ENCODE measurements at regions not wholly inside any gene's neighbourhood (a gene's known extent, or its start where the extent isn't known, plus 50 kb on each side); places are given as distances from the start of the nearest gene placed in this dataset.

DNA sequence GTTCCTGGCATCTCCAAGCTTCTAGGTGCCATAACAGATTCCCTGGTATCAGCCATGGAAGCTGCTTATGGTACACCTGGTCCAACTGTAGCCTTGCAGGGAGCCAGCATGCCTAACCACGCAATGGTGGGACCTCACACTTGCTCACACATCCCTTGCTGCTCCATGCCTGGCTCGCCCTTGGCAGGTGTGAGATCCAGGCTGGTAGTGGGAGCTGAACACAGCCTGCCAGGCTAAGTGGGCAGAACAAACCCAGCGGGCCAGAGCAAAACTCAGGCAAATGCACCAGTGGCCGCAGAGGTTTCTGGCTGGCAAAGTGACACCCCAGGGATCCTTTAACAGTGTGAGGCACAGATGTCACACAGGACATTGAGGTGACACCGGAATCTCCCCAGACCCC lies 185.8 kb downstream of the NDUFA10 start (continued):
- TF ChIP-seq, protein P1, sequence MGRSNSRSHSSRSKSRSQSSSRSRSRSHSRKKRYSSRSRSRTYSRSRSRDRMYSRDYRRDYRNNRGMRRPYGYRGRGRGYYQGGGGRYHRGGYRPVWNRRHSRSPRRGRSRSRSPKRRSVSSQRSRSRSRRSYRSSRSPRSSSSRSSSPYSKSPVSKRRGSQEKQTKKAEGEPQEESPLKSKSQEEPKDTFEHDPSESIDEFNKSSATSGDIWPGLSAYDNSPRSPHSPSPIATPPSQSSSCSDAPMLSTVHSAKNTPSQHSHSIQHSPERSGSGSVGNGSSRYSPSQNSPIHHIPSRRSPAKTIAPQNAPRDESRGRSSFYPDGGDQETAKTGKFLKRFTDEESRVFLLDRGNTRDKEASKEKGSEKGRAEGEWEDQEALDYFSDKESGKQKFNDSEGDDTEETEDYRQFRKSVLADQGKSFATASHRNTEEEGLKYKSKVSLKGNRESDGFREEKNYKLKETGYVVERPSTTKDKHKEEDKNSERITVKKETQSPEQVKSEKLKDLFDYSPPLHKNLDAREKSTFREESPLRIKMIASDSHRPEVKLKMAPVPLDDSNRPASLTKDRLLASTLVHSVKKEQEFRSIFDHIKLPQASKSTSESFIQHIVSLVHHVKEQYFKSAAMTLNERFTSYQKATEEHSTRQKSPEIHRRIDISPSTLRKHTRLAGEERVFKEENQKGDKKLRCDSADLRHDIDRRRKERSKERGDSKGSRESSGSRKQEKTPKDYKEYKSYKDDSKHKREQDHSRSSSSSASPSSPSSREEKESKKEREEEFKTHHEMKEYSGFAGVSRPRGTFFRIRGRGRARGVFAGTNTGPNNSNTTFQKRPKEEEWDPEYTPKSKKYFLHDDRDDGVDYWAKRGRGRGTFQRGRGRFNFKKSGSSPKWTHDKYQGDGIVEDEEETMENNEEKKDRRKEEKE (IDR thresholded peaks at IDR 0.05): no peak
- no peak for TF ChIP-seq USF2 (IDR thresholded peaks at IDR 0.05; ENCODE audit: borderline replicate concordance, low read depth, low read length)
- no peak for TF ChIP-seq NBN (IDR thresholded peaks at IDR 0.05)
- TF ChIP-seq, protein P2, sequence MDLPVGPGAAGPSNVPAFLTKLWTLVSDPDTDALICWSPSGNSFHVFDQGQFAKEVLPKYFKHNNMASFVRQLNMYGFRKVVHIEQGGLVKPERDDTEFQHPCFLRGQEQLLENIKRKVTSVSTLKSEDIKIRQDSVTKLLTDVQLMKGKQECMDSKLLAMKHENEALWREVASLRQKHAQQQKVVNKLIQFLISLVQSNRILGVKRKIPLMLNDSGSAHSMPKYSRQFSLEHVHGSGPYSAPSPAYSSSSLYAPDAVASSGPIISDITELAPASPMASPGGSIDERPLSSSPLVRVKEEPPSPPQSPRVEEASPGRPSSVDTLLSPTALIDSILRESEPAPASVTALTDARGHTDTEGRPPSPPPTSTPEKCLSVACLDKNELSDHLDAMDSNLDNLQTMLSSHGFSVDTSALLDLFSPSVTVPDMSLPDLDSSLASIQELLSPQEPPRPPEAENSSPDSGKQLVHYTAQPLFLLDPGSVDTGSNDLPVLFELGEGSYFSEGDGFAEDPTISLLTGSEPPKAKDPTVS (IDR thresholded peaks at IDR 0.05; ENCODE audit: low read depth, low read length): no peak
- no peak for TF ChIP-seq SUZ12 (IDR thresholded peaks at IDR 0.05; ENCODE audit: unreplicated experiment)
- no peak for TF ChIP-seq ZNF24 (IDR thresholded peaks at IDR 0.05)
- no peak for TF ChIP-seq BACH1 (IDR thresholded peaks at IDR 0.05; ENCODE audit: borderline replicate concordance)
- TF ChIP-seq NR2C1 (IDR thresholded peaks at IDR 0.05): no peak

Data from GM12878 (cell line).